IMR-90 (cell line): ENCODE measurements at regions not wholly inside any gene's neighbourhood (a gene's known extent, or its start where the extent isn't known, plus 50 kb on each side); places are given as distances from the start of the nearest gene placed in this dataset.
A peak's percentile ranks its signal among the peaks of the same experiment; 100 is the strongest.

ENCODE experiments used
- ATAC-seq: fragments of 200-7000 bp; cut with Tn5 transposase; 2 replicates; pipeline ENCODE4 v1.9.1; 2020; ENCODE audit warnings: low read depth, mild to moderate bottlenecking, moderate library complexity
- BruUV-seq: library from RNA; stranded (reverse); fragments of 400-500 nt; replicated peaks from 2 replicates; lab custom pipeline; 2021; lab: Mats Ljungman, UMichigan
- CTCF ChIA-PET: fragments of 300-600 bp; formaldehyde crosslinking; extraction: SDS; loops from one replicate; lab custom pipeline; 2021; ENCODE audit warnings: antibody characterized with exemption; lab: Yijun Ruan, JAX
- POLR2A ChIA-PET: fragments of 300-600 bp; sonication (Branson Sonifier 250); formaldehyde crosslinking; loops from one replicate; lab custom pipeline; 2022; ENCODE audit warnings: antibody characterized with exemption; ENCODE audit not compliant: unreplicated experiment; lab: Charles Lee
- DNase-seq: peaks from one replicate; pipeline ENCODE4 v3.0.0; 2013
- H2AFZ ChIP-seq: replicated peaks from 2 replicates; pipeline ENCODE3; 2013; ENCODE audit warnings: low read length, mild to moderate bottlenecking; ENCODE audit not compliant: poor library complexity
- H2AK5ac ChIP-seq: 2 replicates; pipeline ENCODE4 v1.6.1; 2013; ENCODE audit warnings: low read depth, low read length, inconsistent platforms
- H2AK9ac ChIP-seq: replicated peaks from 2 replicates; pipeline ENCODE3; 2013; ENCODE audit warnings: mild to moderate bottlenecking, low read depth, low read length, moderate library complexity; ENCODE audit not compliant: poor library complexity
- H2BK120ac ChIP-seq: 2 replicates; pipeline ENCODE4 v1.6.1; 2013; ENCODE audit warnings: low read depth, low read length, inconsistent platforms
- H2BK15ac ChIP-seq: 3 replicates; pipeline ENCODE4 v1.6.1; 2013; ENCODE audit warnings: low read depth, low read length, inconsistent platforms
- H2BK20ac ChIP-seq: 2 replicates; pipeline ENCODE4 v1.6.1; 2013; ENCODE audit warnings: low read depth, mild to moderate bottlenecking, inconsistent platforms, low read length, moderate library complexity
- H2BK5ac ChIP-seq: 2 replicates; pipeline ENCODE4 v1.6.1; 2013; ENCODE audit warnings: mild to moderate bottlenecking, low read depth, low read length, inconsistent platforms; ENCODE audit not compliant: poor library complexity, severe bottlenecking
- H3K14ac ChIP-seq: replicated peaks from 2 replicates; pipeline ENCODE4 v1.6.1; 2013; ENCODE audit warnings: low read depth, low read length, inconsistent platforms
- H3K18ac ChIP-seq: 2 replicates; pipeline ENCODE4 v1.6.1; 2013; ENCODE audit warnings: low read depth, low read length, control low read depth
- H3K23ac ChIP-seq: 2 replicates; pipeline ENCODE4 v1.6.1; 2013; ENCODE audit warnings: low read depth, low read length, inconsistent platforms
- H3K27ac ChIP-seq: 2 replicates; pipeline ENCODE4 v1.5.1; 2013; ENCODE audit warnings: mild to moderate bottlenecking, control low read depth, low read length; ENCODE audit not compliant: insufficient read depth
- H3K27me3 ChIP-seq: 2 replicates; pipeline ENCODE4 v1.6.1; 2013; ENCODE audit warnings: low read length; ENCODE audit not compliant: control insufficient read depth, insufficient read depth
- H3K36me3 ChIP-seq: 2 replicates; pipeline ENCODE4 v1.6.1; 2013; ENCODE audit warnings: low read length, mixed read lengths; ENCODE audit not compliant: control insufficient read depth, insufficient read depth
- H3K4ac ChIP-seq: 2 replicates; pipeline ENCODE4 v1.6.1; 2013; ENCODE audit warnings: low read depth, low read length, inconsistent platforms
- H3K4me1 ChIP-seq: 2 replicates; pipeline ENCODE4 v1.6.1; 2013; ENCODE audit warnings: low read length, mixed read lengths; ENCODE audit not compliant: control insufficient read depth, insufficient read depth
- H3K4me2 ChIP-seq: 2 replicates; pipeline ENCODE4 v1.6.1; 2013; ENCODE audit warnings: low read depth, mild to moderate bottlenecking, control low read depth, low read length, moderate library complexity
- H3K4me3 ChIP-seq: 2 replicates; pipeline ENCODE4 v1.5.1; 2013; ENCODE audit warnings: low read depth, mild to moderate bottlenecking, control low read depth, low read length, moderate library complexity; ENCODE audit not compliant: insufficient read depth
- H3K56ac ChIP-seq: 2 replicates; pipeline ENCODE4 v1.6.1; 2013; ENCODE audit warnings: low read length, inconsistent platforms; ENCODE audit not compliant: insufficient read depth; ENCODE audit errors: extremely low read depth
- H3K79me1 ChIP-seq, 2 experiments: 2 replicates each; pipeline ENCODE4 v1.6.1; 2013; ENCODE audit warnings: low read length in 2 of 2, inconsistent platforms in 1 of 2, low read depth in 1 of 2
- H3K9ac ChIP-seq: 2 replicates; pipeline ENCODE4 v1.6.1; 2013; ENCODE audit warnings: low read depth, low read length, control low read depth
- H3K9me1 ChIP-seq: 2 replicates; pipeline ENCODE4 v1.6.1; 2013; ENCODE audit warnings: low read length, inconsistent platforms; ENCODE audit not compliant: insufficient read depth
- H3K9me3 ChIP-seq: 2 replicates; pipeline ENCODE4 v1.6.1; 2013; ENCODE audit warnings: low read length; ENCODE audit not compliant: control insufficient read depth, insufficient read depth
- H4K20me1 ChIP-seq: 2 replicates; pipeline ENCODE4 v1.6.1; 2013; ENCODE audit warnings: low read length, inconsistent platforms; ENCODE audit not compliant: insufficient read depth
- H4K5ac ChIP-seq: 2 replicates; pipeline ENCODE4 v1.6.1; 2013; ENCODE audit warnings: mild to moderate bottlenecking, low read depth, low read length, control low read depth
- H4K8ac ChIP-seq, 2 experiments: 2 replicates each; pipeline ENCODE4 v1.6.1; 2013; ENCODE audit warnings: low read depth in 2 of 2, low read length in 2 of 2, control low read depth in 1 of 2, inconsistent platforms in 1 of 2
- H4K91ac ChIP-seq: 2 replicates; pipeline ENCODE4 v1.6.1; 2013; ENCODE audit warnings: low read depth, low read length, inconsistent platforms; ENCODE audit not compliant: insufficient read depth
- CEBPB ChIP-seq: IDR thresholded peaks from 2 replicates; pipeline ENCODE4 v1.6.1; 2012; ENCODE audit warnings: low read depth, low read length, improper control_type of control experiment
- RCOR1 ChIP-seq: IDR thresholded peaks from 2 replicates; pipeline ENCODE4 v1.6.1; 2012; ENCODE audit warnings: mild to moderate bottlenecking, low read length, improper control_type of control experiment; ENCODE audit not compliant: insufficient replicate concordance
- WGBS, 2 experiments: methylation state at CpG; one replicate each; pipeline versions ENCODE4 v1.1.5 to v1.1.7; 2013; ENCODE audit warnings: missing lambda C conversion rate in 2 of 2; ENCODE audit not compliant: insufficient read length in 1 of 2; ENCODE audit errors: extremely low coverage in 2 of 2; 5-methylcytosine and 5-hydroxymethylcytosine counted together
- dilution Hi-C: fragments of 300-500 bp; cut with HindIII; formaldehyde crosslinking; loops from one replicate; pipeline ENCODE4 v1.14.3; 2018; ENCODE audit warnings: low sequenced_read_pairs; ENCODE audit not compliant: unreplicated experiment
- in situ Hi-C: fragments of 300-500 bp; cut with MboI; formaldehyde crosslinking; loops from 3 replicates; pipeline ENCODE4 v1.14.3; 2019; ENCODE audit warnings: low sequenced_read_pairs, inconsistent platforms, mixed read lengths
- intact Hi-C: fragments of 100-400 bp; cut with micrococcal nuclease; formaldehyde crosslinking; loops from 2 replicates; pipeline ENCODE4 v1.10.0; 2022
- TF ChIP-seq, protein P1 (sequence below): fragments of 150-350 bp; IDR thresholded peaks from 2 replicates; pipeline ENCODE4 v1.6.1; 2016; ENCODE audit warnings: low read depth, mild to moderate bottlenecking, low read length, moderate library complexity, borderline replicate concordance

DNA sequence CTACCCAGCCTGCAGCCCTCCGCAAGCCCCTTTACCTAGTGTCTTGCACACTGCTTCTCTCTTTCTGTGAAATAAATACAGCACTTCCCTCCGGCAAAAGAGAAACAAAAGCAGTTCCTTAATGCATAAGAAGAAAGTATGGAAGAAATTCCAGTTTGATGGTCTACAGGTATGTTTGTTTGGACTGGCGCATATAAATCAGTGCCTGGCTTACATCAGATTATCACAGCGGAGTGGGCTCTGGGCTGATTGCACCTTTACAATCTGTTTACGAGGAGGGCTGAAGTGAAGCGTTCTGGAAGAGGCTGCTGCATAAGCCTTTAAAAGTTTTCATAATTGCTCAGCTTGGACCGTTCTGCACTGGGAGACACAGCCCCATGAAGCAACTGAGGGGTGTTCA, 153.5 kb upstream of the FOXF1 start:
- H3K9me1 ChIP-seq: peaks cover 24% of the 10 kb centered on the region
- no peak overlapping the region for H3K4me3 ChIP-seq
- H3K18ac ChIP-seq: peak overlapping the region; percentile 48; the same call in 1 of the 2 replicates
- no peak overlapping the region; the same call in 1 of the 2 replicates for H4K5ac ChIP-seq
- DNase-seq: no peak
- peaks cover 17% of the 10 kb centered on the region for H3K4me1 ChIP-seq
- H3K79me1 ChIP-seq: peaks cover 0 to 16% of the 10 kb centered on the region in 2 experiments; a peak in 2 of 4 replicates
- H3K56ac ChIP-seq: no peak overlapping the region
- H2AFZ ChIP-seq: no peak overlapping the region
- H3K4ac ChIP-seq: peak overlapping the region; percentile 97
- H3K27ac ChIP-seq: no peak overlapping the region
- H4K20me1 ChIP-seq: no peaks in the 10 kb centered on the region
- H3K27me3 ChIP-seq: no peaks in the 10 kb centered on the region
- WGBS, 2 experiments: 100% methylated on average over 3 of the region's 7 CpGs; no CpG with 5 or more reads in 1 of the 2 experiments
- intact Hi-C loops (no loop called here), dilution Hi-C loops (no loop called here), in situ Hi-C loops (no loop called here)
- H3K9ac ChIP-seq: no peak overlapping the region
- H2BK120ac ChIP-seq: peak overlapping the region; percentile 97
- CTCF ChIA-PET: no interaction called here
- H3K9me3 ChIP-seq: peaks cover 7% of the 10 kb centered on the region
- peak overlapping the region; percentile 93 for H4K91ac ChIP-seq
- TF ChIP-seq RCOR1 (no peak), CEBPB (no peak)
- TF ChIP-seq, protein P1, sequence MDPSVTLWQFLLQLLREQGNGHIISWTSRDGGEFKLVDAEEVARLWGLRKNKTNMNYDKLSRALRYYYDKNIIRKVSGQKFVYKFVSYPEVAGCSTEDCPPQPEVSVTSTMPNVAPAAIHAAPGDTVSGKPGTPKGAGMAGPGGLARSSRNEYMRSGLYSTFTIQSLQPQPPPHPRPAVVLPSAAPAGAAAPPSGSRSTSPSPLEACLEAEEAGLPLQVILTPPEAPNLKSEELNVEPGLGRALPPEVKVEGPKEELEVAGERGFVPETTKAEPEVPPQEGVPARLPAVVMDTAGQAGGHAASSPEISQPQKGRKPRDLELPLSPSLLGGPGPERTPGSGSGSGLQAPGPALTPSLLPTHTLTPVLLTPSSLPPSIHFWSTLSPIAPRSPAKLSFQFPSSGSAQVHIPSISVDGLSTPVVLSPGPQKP: no peak
- H2BK5ac ChIP-seq: peak overlapping the region; percentile 100
- POLR2A ChIA-PET: no interaction called here
- ATAC-seq: no peak
- no peak overlapping the region for H3K23ac ChIP-seq
- no peaks in the 10 kb centered on the region for H3K36me3 ChIP-seq
- H2BK20ac ChIP-seq: peak overlapping the region; percentile 97
- H4K8ac ChIP-seq: peak overlapping the region in 1 of 2 experiments; percentile 11; a peak in 1 of 4 replicates
- peak overlapping the region; percentile 90; the same call in 1 of the 2 replicates for H2AK5ac ChIP-seq
- H2AK9ac ChIP-seq: no peak overlapping the region
- H2BK15ac ChIP-seq: peak overlapping the region; percentile 99; the same call in 2 of the 3 replicates
- no TSS peak for BruUV-seq
- H3K4me2 ChIP-seq: no peak overlapping the region
- H3K14ac ChIP-seq: peak overlapping the region; percentile 74; the same call in 1 of the 2 replicates
